Naive thymus-derived CD8-positive, alpha-beta T cell (primary cell): ENCODE measurements at regions not wholly inside any gene's neighbourhood (a gene's known extent, or its start where the extent isn't known, plus 50 kb on each side); places are given as distances from the start of the nearest gene placed in this dataset.
A peak's percentile ranks its signal among the peaks of the same experiment; 100 is the strongest.
"Not testable (repeated sequence)": the region's sequence is repeated elsewhere in the genome, so short reads cannot be mapped to it uniquely, and the experiment has no call there.

Experiments used
- ATAC-seq, 2 donors: fragments of 150-1000 bp; cut with Tn5 transposase in 1 of 2; sonication (Bioruptor Pico), chemical (Tn5 transposase) in 1 of 2; 1 replicate in 1 of 2; 2 replicates in 1 of 2; pipeline ENCODE4 v1.10.0; 2021; ENCODE audit warnings: mild to moderate bottlenecking in 2 of 2, moderate library complexity in 2 of 2
- POLR2A ChIA-PET: fragments of 350-600 bp; sonication (Branson Sonifier 250); formaldehyde crosslinking; loops from one replicate; lab custom pipeline; 2021; ENCODE audit warnings: antibody characterized with exemption; lab: Charles Lee
- DNase-seq, 10 donors: peaks; one replicate each; pipeline versions ENCODE4 v3.0.0 to v3.0.0-alpha.2; 2020 to 2022
- H3K27ac Mint-ChIP-seq, 10 donors: one replicate each; pipeline ENCODE4 v1.8.0; 2020 to 2022; ENCODE audit warnings: mild to moderate bottlenecking in 10 of 10, mixed read lengths in 10 of 10, moderate library complexity in 4 of 10, inconsistent platforms in 1 of 10
- H3K27me3 Mint-ChIP-seq, 5 donors: one replicate each; pipeline ENCODE4 v1.8.0; 2021 to 2022; ENCODE audit warnings: mixed read lengths in 5 of 5
- H3K36me3 Mint-ChIP-seq, 3 donors: one replicate each; pipeline ENCODE4 v1.8.0; 2020 to 2022; ENCODE audit warnings: mixed read lengths in 3 of 3, mild to moderate bottlenecking in 2 of 3, inconsistent platforms in 1 of 3
- H3K4me1 Mint-ChIP-seq, 4 donors: one replicate each; pipeline ENCODE4 v1.8.0; 2021 to 2022; ENCODE audit warnings: mixed read lengths in 4 of 4
- H3K4me3 Mint-ChIP-seq, 10 donors: one replicate each; pipeline ENCODE4 v1.8.0; 2020 to 2022; ENCODE audit warnings: mild to moderate bottlenecking in 10 of 10, mixed read lengths in 10 of 10, moderate library complexity in 6 of 10, inconsistent platforms in 1 of 10
- H3K9me3 Mint-ChIP-seq, 9 donors: one replicate each; pipeline ENCODE4 v1.8.0; 2020 to 2022; ENCODE audit warnings: mixed read lengths in 9 of 9, mild to moderate bottlenecking in 3 of 9, inconsistent platforms in 1 of 9, moderate library complexity in 1 of 9

DNA sequence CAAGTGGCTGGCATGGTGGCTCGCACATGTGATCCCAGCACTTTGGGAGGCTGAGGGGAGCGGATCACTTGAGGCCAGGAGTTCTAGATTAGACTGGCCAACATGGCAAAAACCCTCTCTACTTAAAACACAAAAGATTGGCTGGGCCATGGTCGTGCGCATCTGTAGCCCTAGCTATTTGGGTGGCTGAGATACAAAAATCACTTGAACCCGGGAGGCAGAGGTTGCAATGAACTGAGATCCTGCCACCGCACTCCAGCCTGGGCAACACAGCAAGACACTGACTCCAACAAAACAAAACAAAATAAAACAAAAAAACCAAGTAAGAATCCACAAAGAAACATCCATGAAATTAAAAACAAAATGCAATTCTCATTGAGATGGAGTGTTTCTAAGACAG is 630.6 kb downstream of the UQCRFS1 start:
- peaks cover 0 to 2% (median 0%) of the 10 kb centered on the region in 9 donors for H3K9me3 Mint-ChIP-seq
- peaks cover 0 to 9% (median 4%) of the 10 kb centered on the region in 5 donors for H3K27me3 Mint-ChIP-seq
- no peaks in the 10 kb centered on the region for H3K36me3 Mint-ChIP-seq
- ATAC-seq (no peak), DNase-seq (no peak)
- peak overlapping the region in 1 of 10 donors; percentile 41 for H3K27ac Mint-ChIP-seq
- peaks cover 0 to 3% (median 0%) of the 10 kb centered on the region in 4 donors for H3K4me1 Mint-ChIP-seq
- POLR2A ChIA-PET, result no interaction called here
- H3K4me3 Mint-ChIP-seq, result no peak overlapping the region

DNA sequence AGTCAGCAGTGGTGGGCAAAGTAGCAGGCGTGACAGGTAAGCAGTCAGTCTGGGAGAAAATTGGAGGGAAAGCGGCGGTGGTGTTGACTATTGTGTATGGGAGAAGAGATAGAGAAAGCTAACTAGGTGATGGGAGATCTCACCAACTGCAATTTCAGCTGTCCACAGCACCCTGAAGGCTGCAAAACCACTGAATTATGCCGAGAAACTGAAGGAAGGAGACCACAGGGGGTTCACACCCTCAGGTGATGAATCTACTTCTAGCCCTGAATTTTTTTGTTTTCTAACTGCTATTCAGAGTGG is 631.5 kb downstream of the UQCRFS1 start:
- Mint-ChIP-seq H3K27ac (no peak overlapping the region), H3K4me1 (peaks cover 0 to 5% (median 0%) of the 10 kb centered on the region in 4 donors), H3K4me3 (no peak overlapping the region), H3K9me3 (peaks cover 0 to 5% (median 0%) of the 10 kb centered on the region in 9 donors), H3K36me3 (no peaks in the 10 kb centered on the region), H3K27me3 (peaks cover 0 to 9% (median 4%) of the 10 kb centered on the region in 5 donors)
- POLR2A ChIA-PET, result no interaction called here
- DNase-seq (no peak), ATAC-seq (no peak)

DNA sequence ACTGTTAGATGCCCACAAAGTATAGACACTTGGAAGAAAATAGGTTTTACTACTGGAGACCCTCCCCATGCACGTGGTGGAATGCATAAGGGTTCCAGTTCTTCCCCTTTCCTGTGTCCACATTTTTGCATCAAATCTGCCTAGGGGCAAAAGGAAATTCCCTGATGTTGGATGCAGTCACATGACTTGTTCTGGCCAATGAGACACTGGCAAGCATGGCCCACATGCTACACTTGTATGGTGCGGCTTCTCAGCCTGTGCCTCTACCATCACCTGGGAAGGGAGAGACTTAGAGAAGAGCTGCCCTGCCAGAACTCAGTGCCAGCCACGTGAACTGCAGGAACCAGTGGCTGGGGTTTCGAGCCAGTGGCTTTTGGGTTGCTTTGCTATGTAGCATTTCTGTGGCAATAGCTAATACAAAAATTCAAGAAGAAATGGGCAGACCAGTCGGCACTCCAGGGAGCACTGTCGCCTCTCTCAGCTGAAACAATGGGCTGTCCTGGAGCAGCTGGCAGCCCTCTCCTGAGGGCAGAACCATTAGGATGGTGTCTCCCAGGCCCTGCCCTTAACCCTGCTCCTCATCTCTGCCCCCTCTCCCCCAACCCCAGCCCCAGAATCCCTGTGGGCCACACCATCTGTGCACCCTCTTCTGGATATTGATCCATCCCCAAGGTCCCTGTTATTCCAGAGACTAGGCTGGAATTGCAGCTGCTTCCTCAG is 634.0 kb downstream of the UQCRFS1 start:
- Mint-ChIP-seq H3K4me1 (peaks cover 0 to 5% (median 0%) of the 10 kb centered on the region in 4 donors), H3K36me3 (no peaks in the 10 kb centered on the region), H3K9me3 (peaks cover 0 to 8% (median 0%) of the 10 kb centered on the region in 9 donors), H3K4me3 (no peak overlapping the region), H3K27me3 (peaks cover 0 to 9% (median 4%) of the 10 kb centered on the region in 5 donors), H3K27ac (no peak overlapping the region)
- ATAC-seq (no peak), DNase-seq (no peak)
- POLR2A ChIA-PET, result no interaction called here

DNA sequence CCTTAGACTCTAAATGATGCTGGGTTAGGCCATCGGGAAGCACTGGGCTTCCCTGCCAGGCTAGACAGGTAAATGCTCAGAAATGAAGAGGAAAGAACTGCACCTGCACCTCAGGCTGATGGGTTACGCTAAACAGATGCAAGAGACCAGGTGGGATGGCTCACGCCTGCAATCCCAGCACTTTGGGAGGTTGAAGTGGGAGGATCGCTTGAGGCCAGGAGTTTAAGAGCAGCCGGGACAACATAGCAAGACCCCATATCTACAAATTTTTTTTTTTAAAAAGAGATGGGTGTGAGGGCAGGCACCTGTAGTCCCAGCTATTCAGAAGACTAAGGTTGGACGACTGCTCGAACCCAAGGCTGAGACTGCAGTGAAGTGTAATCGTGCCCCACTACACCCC is 634.7 kb downstream of the UQCRFS1 start:
- H3K27me3 Mint-ChIP-seq, result peaks cover 0 to 9% (median 4%) of the 10 kb centered on the region in 5 donors
- H3K27ac Mint-ChIP-seq, result peak overlapping the region in 1 of 10 donors; percentile 15
- H3K4me3 Mint-ChIP-seq, result no peak overlapping the region
- H3K9me3 Mint-ChIP-seq, result peaks cover 0 to 8% (median 0%) of the 10 kb centered on the region in 9 donors
- ATAC-seq (no peak), DNase-seq (no peak)
- no peaks in the 10 kb centered on the region for H3K36me3 Mint-ChIP-seq
- peaks cover 0 to 5% (median 0%) of the 10 kb centered on the region in 4 donors for H3K4me1 Mint-ChIP-seq
- POLR2A ChIA-PET, result no interaction called here

DNA sequence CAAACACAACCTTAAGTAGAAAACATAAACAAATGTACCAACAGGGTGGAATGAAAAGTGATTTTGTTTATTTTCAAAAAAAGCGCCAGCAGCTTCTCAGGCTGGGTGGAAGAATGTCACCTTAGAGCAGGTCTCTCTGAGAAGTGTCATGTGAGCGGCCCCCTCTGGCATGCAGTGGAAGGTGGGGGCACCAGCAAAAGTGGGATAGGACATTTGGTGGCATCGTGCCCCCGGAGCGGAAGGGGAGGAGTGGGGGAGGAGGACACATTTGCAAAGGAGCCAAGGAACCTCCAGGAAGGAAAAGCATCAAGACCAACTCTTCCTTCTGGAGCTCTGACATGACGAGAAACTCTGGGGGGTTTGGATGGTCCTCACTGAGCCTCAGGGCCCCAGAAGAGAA is 635.3 kb downstream of the UQCRFS1 start:
- POLR2A ChIA-PET, result no interaction called here
- H3K9me3 Mint-ChIP-seq, result peaks cover 0 to 8% (median 0%) of the 10 kb centered on the region in 9 donors
- ATAC-seq, result no peak
- no peak for DNase-seq
- H3K4me1 Mint-ChIP-seq, result peaks cover 0 to 5% (median 0%) of the 10 kb centered on the region in 4 donors
- H3K36me3 Mint-ChIP-seq, result no peaks in the 10 kb centered on the region
- H3K27me3 Mint-ChIP-seq, result peaks cover 0 to 9% (median 4%) of the 10 kb centered on the region in 5 donors
- no peak overlapping the region for H3K4me3 Mint-ChIP-seq
- H3K27ac Mint-ChIP-seq, result no peak overlapping the region

DNA sequence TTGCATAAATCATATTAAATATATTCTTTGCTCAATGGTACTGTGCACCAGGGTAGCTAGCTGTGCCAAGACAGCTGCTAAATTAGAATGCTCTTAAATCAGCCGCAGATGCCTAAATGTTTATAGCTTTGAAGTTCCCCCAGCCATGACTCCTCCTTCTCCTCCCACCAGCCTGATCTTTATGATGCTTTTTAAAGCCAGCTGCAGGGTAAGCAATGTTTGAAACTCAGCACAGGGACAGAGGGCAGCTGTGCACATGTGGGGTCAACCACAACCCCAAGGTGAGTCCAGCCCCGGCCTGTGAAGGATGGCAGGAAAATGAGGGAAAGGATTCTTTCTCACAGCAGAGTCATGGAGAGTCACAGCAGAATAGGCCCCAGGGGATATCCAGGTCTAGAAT is 635.7 kb downstream of the UQCRFS1 start:
- H3K9me3 Mint-ChIP-seq, result peaks cover 0 to 8% (median 0%) of the 10 kb centered on the region in 9 donors
- H3K4me3 Mint-ChIP-seq, result no peak overlapping the region
- ATAC-seq, result no peak
- peaks cover 0 to 5% (median 0%) of the 10 kb centered on the region in 4 donors for H3K4me1 Mint-ChIP-seq
- no peaks in the 10 kb centered on the region for H3K36me3 Mint-ChIP-seq
- POLR2A ChIA-PET, result no interaction called here
- no peak overlapping the region for H3K27ac Mint-ChIP-seq
- no peak for DNase-seq
- peaks cover 0 to 9% (median 4%) of the 10 kb centered on the region in 5 donors for H3K27me3 Mint-ChIP-seq

DNA sequence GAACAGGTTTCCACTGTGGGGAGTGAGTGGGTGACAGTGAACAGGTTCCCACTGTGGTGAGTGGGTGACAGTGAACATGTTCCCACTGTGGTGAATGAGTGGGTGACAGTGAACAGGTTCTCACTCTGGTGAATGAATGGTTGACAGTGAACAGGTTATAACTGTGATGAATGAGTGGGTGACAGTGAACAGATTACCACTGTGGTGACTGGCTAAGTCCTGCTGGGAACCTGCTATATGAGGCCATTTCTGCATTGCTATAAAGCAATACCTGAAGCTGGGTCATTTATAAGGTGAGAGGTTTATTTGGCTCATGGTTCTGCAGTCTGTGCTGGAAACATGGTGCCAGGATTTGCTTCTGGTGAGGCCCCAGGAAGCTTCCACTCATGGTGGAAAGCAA is 637.1 kb downstream of the UQCRFS1 start:
- POLR2A ChIA-PET, result no interaction called here
- DNase-seq (no peak), ATAC-seq (no peak)
- Mint-ChIP-seq H3K27ac (no peak overlapping the region), H3K9me3 (peaks cover 0 to 8% (median 0%) of the 10 kb centered on the region in 9 donors), H3K4me3 (no peak overlapping the region), H3K36me3 (no peaks in the 10 kb centered on the region), H3K4me1 (peaks cover 0 to 2% (median 0%) of the 10 kb centered on the region in 4 donors), H3K27me3 (peaks cover 0 to 9% (median 0%) of the 10 kb centered on the region in 5 donors)

DNA sequence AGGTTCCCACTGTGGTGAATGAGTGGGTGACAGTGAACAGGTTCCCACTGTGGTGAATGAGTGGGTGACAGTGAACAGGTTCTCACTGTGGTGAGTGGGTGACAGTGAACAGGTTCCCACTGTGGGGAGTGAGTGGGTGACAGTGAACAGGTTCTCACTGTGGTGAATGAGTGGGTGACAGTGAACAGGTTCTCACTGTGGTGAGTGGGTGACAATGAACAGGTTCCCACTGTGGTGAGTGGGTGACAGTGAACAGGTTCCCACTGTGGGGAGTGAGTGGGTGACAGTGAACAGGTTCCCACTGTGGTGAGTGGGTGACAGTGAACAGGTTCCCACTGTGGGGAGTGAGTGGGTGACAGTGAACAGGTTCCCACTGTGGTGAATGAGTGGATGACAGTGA is 637.6 kb downstream of the UQCRFS1 start:
- H3K4me3 Mint-ChIP-seq, H3K4me1 Mint-ChIP-seq, ATAC-seq, POLR2A ChIA-PET, DNase-seq, H3K27me3 Mint-ChIP-seq, H3K9me3 Mint-ChIP-seq, H3K36me3 Mint-ChIP-seq: not testable (repeated sequence)
- H3K27ac Mint-ChIP-seq, result peak overlapping the region in 1 of 10 donors; percentile 36

DNA sequence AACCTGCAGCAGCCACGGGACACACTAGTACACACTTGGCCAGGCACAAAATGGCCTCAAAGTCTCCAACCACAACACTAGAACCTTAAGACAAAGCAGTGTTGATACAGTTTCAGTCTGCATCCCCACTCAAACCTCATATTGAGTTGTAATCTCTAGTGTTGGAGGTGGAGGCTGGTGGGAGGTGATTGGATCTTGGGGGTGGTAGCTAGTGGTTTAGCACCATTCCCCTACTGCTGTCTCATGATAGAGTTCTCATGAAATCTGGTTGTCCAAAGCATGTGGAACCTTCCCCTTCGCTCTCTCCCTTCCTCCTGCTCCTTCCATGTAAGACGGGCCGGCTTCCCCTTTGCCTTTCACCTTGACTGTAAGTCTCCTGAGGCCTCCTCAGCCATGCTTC is 638.7 kb downstream of the UQCRFS1 start:
- ATAC-seq (no peak), DNase-seq (no peak)
- Mint-ChIP-seq H3K36me3 (no peaks in the 10 kb centered on the region), H3K4me1 (peaks cover 0 to 2% (median 0%) of the 10 kb centered on the region in 4 donors), H3K27ac (no peak overlapping the region), H3K9me3 (peaks cover 0 to 8% (median 0%) of the 10 kb centered on the region in 9 donors), H3K27me3 (peaks cover 0 to 5% (median 0%) of the 10 kb centered on the region in 5 donors), H3K4me3 (no peak overlapping the region)
- POLR2A ChIA-PET, result no interaction called here

DNA sequence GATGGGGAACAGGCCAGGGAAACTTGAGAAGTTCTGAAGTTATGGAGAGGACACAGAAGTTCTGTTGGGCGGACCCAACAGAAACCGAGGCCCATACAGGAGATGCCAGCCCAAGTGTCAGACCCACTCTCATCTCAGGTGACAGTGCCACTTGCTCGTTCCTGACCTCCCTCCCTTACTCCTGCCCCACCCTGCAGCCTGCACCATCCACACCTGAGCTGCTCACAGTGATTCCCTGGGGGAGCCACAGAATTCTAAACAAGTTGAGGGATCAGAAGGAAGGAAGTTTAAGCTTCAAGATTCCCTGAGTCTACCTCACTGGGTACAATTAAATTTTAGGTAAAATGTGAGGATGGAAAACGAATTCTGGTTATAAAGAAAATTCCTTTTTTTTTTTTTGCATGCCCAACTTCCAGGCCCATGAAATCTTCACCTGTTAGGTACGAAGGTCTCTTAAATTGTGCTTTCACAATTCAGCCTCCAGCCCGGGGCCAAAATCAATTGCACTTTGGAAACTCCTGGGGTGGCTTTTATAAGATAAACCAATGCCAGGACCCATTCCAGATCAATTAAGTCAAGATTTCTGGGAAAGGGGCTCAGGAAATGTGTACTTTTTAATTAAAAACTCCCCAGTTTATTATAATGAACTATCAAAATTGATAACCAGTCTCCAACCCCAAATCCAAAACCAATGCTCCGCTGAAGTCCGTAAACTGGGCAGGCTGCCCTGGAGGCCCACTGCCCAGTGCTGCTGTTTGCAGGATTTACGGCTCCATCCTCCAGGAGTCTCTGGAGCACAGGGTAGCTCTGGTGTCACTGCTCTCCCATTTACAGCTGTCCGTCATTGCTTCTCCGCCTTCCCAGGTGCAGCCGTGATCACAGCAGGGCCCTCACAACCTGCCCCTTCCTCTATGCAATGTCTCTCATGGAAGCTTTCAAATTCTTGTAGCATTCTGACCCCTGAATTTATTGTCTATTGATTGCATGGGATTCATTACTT is 643.5 kb downstream of the UQCRFS1 start:
- H3K27ac Mint-ChIP-seq, result no peak overlapping the region
- POLR2A ChIA-PET, result no interaction called here
- H3K36me3 Mint-ChIP-seq, result no peaks in the 10 kb centered on the region
- H3K27me3 Mint-ChIP-seq, result peaks cover 0 to 5% (median 0%) of the 10 kb centered on the region in 5 donors
- no peaks in the 10 kb centered on the region for H3K4me1 Mint-ChIP-seq
- H3K9me3 Mint-ChIP-seq, result no peaks in the 10 kb centered on the region
- ATAC-seq, result no peak
- no peak for DNase-seq
- no peak overlapping the region for H3K4me3 Mint-ChIP-seq

DNA sequence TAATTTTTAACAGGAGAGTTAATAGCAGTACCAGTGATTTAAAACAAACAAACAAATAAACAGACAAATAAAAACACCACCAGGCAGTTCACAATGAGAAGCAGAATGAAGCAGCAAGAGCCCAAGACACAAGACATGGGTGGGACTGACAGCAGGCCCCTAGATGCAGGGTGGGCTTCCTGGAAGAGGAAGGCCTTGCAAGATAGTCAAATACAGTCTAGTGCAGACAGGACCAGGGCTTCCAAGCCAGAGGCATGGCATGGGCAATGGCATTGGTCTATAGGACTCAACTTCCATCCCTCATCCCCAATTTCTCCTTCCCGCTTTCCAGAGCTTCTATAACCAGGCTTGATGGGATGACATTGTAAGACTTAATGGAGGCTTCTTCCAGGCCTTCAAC is 645.1 kb downstream of the UQCRFS1 start:
- H3K4me3 Mint-ChIP-seq, result no peak overlapping the region
- no peak for ATAC-seq
- POLR2A ChIA-PET, result no interaction called here

DNA sequence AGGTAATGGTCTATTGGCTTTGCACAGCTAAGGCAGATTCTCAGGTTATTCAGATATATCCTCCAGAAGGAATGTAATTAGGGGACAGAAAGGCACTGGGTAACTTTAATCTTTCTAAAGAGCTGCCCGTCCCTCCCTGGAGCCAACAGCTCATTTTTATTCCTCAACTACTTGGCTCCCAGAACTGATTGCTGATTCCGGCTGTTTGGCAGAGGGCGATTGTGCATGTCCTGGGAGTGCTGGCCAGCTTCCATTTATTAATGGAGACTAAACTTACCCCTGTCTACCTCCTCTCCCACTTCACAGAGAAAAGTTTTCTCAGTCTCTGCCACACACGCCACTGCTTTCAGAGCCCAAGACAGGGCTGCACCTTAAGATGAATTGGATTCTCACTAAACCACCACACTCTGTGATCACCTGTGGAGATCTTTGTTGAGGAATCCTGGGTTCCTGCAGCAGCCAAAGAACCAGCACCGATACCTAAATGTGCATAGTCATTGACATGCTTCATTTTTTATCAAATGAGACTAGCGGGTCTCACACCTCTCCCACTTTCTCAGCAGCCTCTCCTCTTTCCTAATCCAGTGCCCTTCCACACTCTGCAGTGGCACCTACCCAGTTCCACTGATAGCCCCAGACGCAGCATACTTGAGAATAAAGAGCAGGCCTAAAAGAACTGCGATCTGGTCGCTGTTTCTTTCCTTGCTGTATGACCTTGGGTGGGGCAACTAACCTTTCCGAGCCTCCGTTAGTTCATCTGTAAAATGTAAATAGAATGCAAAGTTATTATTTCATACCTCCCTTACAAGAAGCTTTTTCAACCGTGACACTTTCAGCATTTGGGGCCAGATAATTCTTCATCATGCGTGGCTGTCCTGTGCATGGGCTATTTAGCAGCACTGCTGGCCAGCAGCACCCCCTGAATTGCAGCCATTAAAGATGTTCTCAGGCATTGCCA is 648.7 kb downstream of the UQCRFS1 start:
- H3K36me3 Mint-ChIP-seq, result no peaks in the 10 kb centered on the region
- H3K27me3 Mint-ChIP-seq, result peaks cover 0 to 4% (median 0%) of the 10 kb centered on the region in 5 donors
- H3K4me1 Mint-ChIP-seq, result no peaks in the 10 kb centered on the region
- H3K4me3 Mint-ChIP-seq, result no peak overlapping the region
- POLR2A ChIA-PET, result no interaction called here
- H3K27ac Mint-ChIP-seq, result no peak overlapping the region
- ATAC-seq, result no peak
- DNase-seq, result no peak
- peaks cover 0 to 7% (median 3%) of the 10 kb centered on the region in 9 donors for H3K9me3 Mint-ChIP-seq

More for the DNA sequence above, 645.1 kb downstream of the UQCRFS1 start:
- peaks cover 0 to 1% (median 0%) of the 10 kb centered on the region in 5 donors for H3K27me3 Mint-ChIP-seq
- no peaks in the 10 kb centered on the region for H3K4me1 Mint-ChIP-seq
- no peak for DNase-seq
- peaks cover 0 to 6% (median 3%) of the 10 kb centered on the region in 9 donors for H3K9me3 Mint-ChIP-seq
- H3K27ac Mint-ChIP-seq, result no peak overlapping the region
- H3K36me3 Mint-ChIP-seq, result no peaks in the 10 kb centered on the region
